Muscle of arm (tissue), 1 donor: ENCODE measurements at regions not wholly inside any gene's neighbourhood (a gene's known extent, or its start where the extent isn't known, plus 50 kb on each side); places are given as distances from the start of the nearest gene placed in this dataset.
"Not testable (repeated sequence)": the region's sequence is repeated elsewhere in the genome, so short reads cannot be mapped to it uniquely, and the experiment has no call there.

Source experiments
- DNase-seq: peaks from one replicate; pipeline ENCODE4 v3.0.0-alpha.2; 2013

- no peak for DNase-seq
Measured at GRCh38 chr1:87956750-87957149, 628.1 kb downstream of the LMO4 start.

- DNase-seq: no peak
Measured at GRCh38 chr1:87957331-87957730, 628.7 kb downstream of the LMO4 start.

- DNase-seq: no peak
Measured at GRCh38 chr1:87958201-87958600, 629.5 kb downstream of the LMO4 start.

- no peak for DNase-seq
Measured at GRCh38 chr1:87958716-87959115, 630.0 kb downstream of the LMO4 start.

- DNase-seq: no peak
Measured at GRCh38 chr1:87959236-87959635, 630.6 kb downstream of the LMO4 start.

GRCh38 chr1:87961992-87962391 lies 633.3 kb downstream of the LMO4 start:
- no peak for DNase-seq

GRCh38 chr1:87963556-87963955 lies 634.9 kb downstream of the LMO4 start:
- DNase-seq: no peak

- DNase-seq: no peak
Measured at GRCh38 chr1:87965193-87965592, 636.5 kb downstream of the LMO4 start.

- DNase-seq: peak; percentile 81
Measured at GRCh38 chr1:87968197-87968955, 639.7 kb downstream of the LMO4 start.

GRCh38 chr1:87969040-87969439 lies 640.4 kb downstream of the LMO4 start:
- DNase-seq: no peak

- no peak for DNase-seq
Measured at GRCh38 chr1:87972811-87973210, 644.1 kb downstream of the LMO4 start.

GRCh38 chr1:87973896-87974295 lies 645.2 kb downstream of the LMO4 start:
- no peak for DNase-seq

- no peak for DNase-seq
Measured at GRCh38 chr1:87976316-87976715, 647.6 kb downstream of the LMO4 start.

- no peak for DNase-seq
Measured at GRCh38 chr1:87977145-87977544, 648.5 kb downstream of the LMO4 start.

GRCh38 chr1:87979079-87979478 lies 650.4 kb downstream of the LMO4 start:
- DNase-seq: no peak

GRCh38 chr1:87980494-87980893 lies 651.8 kb downstream of the LMO4 start:
- DNase-seq: no peak

- no peak for DNase-seq
Measured at GRCh38 chr1:87981386-87981785, 652.7 kb downstream of the LMO4 start.

- DNase-seq: no peak
Measured at GRCh38 chr1:87981810-87982209, 653.1 kb downstream of the LMO4 start.

GRCh38 chr1:87983841-87984240 lies 655.2 kb downstream of the LMO4 start:
- DNase-seq: no peak

GRCh38 chr1:87985071-87985470 lies 656.4 kb downstream of the LMO4 start:
- DNase-seq: no peak

GRCh38 chr1:87986130-87986866 lies 657.6 kb downstream of the LMO4 start:
- DNase-seq: no peak

- no peak for DNase-seq
Measured at GRCh38 chr1:87989346-87989745, 660.7 kb downstream of the LMO4 start.

- not testable (repeated sequence) for DNase-seq
Measured at GRCh38 chr1:87992536-87992935, 663.9 kb downstream of the LMO4 start.

- no peak for DNase-seq
Measured at GRCh38 chr1:87993051-87993450, 664.4 kb downstream of the LMO4 start.
